Esophagus muscularis mucosa (tissue), 3 donors: ENCODE measurements at regions not wholly inside any gene's neighbourhood (a gene's known extent, or its start where the extent isn't known, plus 50 kb on each side); places are given as distances from the start of the nearest gene placed in this dataset.

Source experiments
- CTCF ChIP-seq, 3 experiments: fragments of 200-600 bp in 2 of 3; fragments of 450-650 bp in 1 of 3; sonication (generic) in 2 of 3; IDR thresholded peaks; one replicate each; pipeline ENCODE4 v1.5.1; 2017 to 2019; ENCODE audit warnings: antibody characterized with exemption in 3 of 3, mild to moderate bottlenecking in 2 of 3, moderate library complexity in 1 of 3
- POLR2A ChIP-seq: fragments of 450-650 bp; IDR thresholded peaks from one replicate; pipeline ENCODE4 v1.6.1; 2017; ENCODE audit warnings: antibody characterized with exemption, moderate library complexity, mild to moderate bottlenecking, low read depth

GRCh38 chr1:192949783-192950182 is 109.4 kb downstream of the UCHL5 start:
- TF ChIP-seq POLR2A (no peak), CTCF (IDR thresholded peaks at IDR 0.05) (no peak)
